Heart left ventricle (tissue), 16 donors: ENCODE measurements at regions not wholly inside any gene's neighbourhood (a gene's known extent, or its start where the extent isn't known, plus 50 kb on each side); places are given as distances from the start of the nearest gene placed in this dataset.

Source experiments
- ATAC-seq, 4 donors: fragments of 200-7000 bp; cut with Tn5 transposase; one replicate each; pipeline ENCODE4 v1.9.1; 2020 to 2022; ENCODE audit warnings: moderate library complexity in 4 of 4, mild to moderate bottlenecking in 3 of 4, moderate number of reproducible peaks in 1 of 4
- DNase-seq, 5 donors: peaks; one replicate each; pipeline ENCODE4 v3.0.0-alpha.2; 2020
- H3K27ac ChIP-seq, 12 donors: fragments of 200-600 bp; sonication (generic) in 4 of 12; one replicate each; pipeline versions ENCODE4 v1.5.0 to v1.8.0; 2016 to 2022; ENCODE audit warnings: mild to moderate bottlenecking in 2 of 12
- H3K27me3 ChIP-seq, 9 donors: fragments of 200-600 bp; sonication (generic) in 2 of 9; one replicate each; pipeline versions ENCODE4 v1.5.1 to v1.8.0; 2016 to 2022; ENCODE audit warnings: mild to moderate bottlenecking in 3 of 9
- H3K36me3 ChIP-seq, 9 donors: fragments of 200-600 bp; sonication (generic) in 2 of 9; one replicate each; pipeline versions ENCODE4 v1.5.0 to v1.8.0; 2018 to 2022; ENCODE audit warnings: mild to moderate bottlenecking in 2 of 9
- H3K4me1 ChIP-seq, 12 donors: fragments of 200-600 bp; sonication (generic) in 4 of 12; one replicate each; pipeline versions ENCODE4 v1.5.0 to v1.8.0; 2016 to 2022; ENCODE audit warnings: mild to moderate bottlenecking in 3 of 12
- H3K4me3 ChIP-seq, 12 donors: fragments of 200-600 bp; sonication (generic) in 4 of 12; one replicate each; pipeline versions ENCODE4 v1.5.0 to v1.8.0; 2017 to 2022; ENCODE audit warnings: mild to moderate bottlenecking in 9 of 12, moderate library complexity in 4 of 12
- H3K9me3 ChIP-seq, 12 donors: fragments of 200-600 bp; sonication (generic) in 4 of 12; one replicate each; pipeline versions ENCODE4 v1.5.0 to v1.8.0; 2016 to 2022; ENCODE audit warnings: mild to moderate bottlenecking in 1 of 12
- POLR2A ChIP-seq, 2 donors: fragments of 450-650 bp; IDR thresholded peaks; one replicate each; pipeline ENCODE4 v1.6.1; 2017; ENCODE audit warnings: antibody characterized with exemption in 2 of 2, mild to moderate bottlenecking in 2 of 2, moderate library complexity in 2 of 2
- WGBS, 4 donors: extraction: QIAGEN DNeasy Blood & Tissue Kit in 2 of 4; methylation state at CpG; one replicate each; pipeline versions ENCODE4 v1.1.5 to v1.1.7; 2013 to 2018; 5-methylcytosine and 5-hydroxymethylcytosine counted together
- intact Hi-C, 10 donors: fragments of 100-400 bp; cut with DNase I; formaldehyde crosslinking; loops; one replicate each; pipeline versions ENCODE4 v1.11.1 to v1.14.2; 2022
- TF ChIP-seq, protein P1 (sequence below), 12 donors: fragments of 200-600 bp; sonication (generic) in 4 of 12; IDR thresholded peaks; one replicate each; pipeline versions ENCODE4 v1.5.0 to v1.8.0; 2018 to 2022; ENCODE audit warnings: antibody characterized with exemption in 12 of 12, mild to moderate bottlenecking in 5 of 12
- donor health status: ischemic (EF 13 %, LVEDD 7.1; RV severe dilation, severe dysfunction).
- donor health status: healthy with polysubstance abuse.
- donor health status: DM: no; HTN: yes; CAD: no.
- donor health status: DM: no; HTN: no; CAD: no.
- donor health status: ischemic (EF 25% LVEDD 6.9; RV normal size, moderate dysfunction).
- donor health status: ischemic (EF 25% LVEDD 5.7; RV mildly dilated, moderate dysfunction).
- donor health status: healthy.
- donor health status: DM: yes; HTN: yes; CAD: no.
- donor health status: ischemic (EF 35%, LVEDD 5.7; RV mildly dilated, moderate dysfunction).
- donor health status: nonischemic (EF 11% LVEDD 7.7; RV severe dilation, severe dysfunction).
- donor health status: DM: yes; HTN: yes; CAD: no.
- donor health status: PGD.
- donor health status: ischemic (EF 29% LVEDD 5.4; RV normal size, mild dysfunction).
- donor health status: nonischemic (EF 23%, LVEDD 6.1; RV moderate dilation, normal function).

DNA sequence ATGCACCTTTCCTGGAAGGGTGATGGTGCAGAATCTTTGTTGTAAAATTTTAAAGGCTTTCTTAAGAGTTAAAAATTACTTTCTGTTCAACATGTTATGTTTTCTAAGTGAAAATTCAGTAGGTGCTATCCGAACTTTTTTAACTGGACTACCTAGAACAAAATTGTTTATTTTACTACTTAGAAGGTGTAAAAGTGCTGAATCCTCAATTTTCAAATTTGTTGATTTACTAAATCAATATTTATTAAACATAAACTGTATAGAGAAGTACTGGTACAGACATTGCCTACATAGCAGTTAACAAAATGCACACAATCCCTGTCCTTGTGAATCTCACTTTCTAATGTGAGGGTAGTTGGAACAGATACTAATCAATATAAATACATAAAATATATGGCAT lies 277.5 kb downstream of the CTH start:
- H3K9me3 ChIP-seq: no peaks in the 10 kb centered on the region
- no peak overlapping the region for H3K27ac ChIP-seq
- no peaks in the 10 kb centered on the region for H3K36me3 ChIP-seq
- intact Hi-C loops: loop anchor here in 5 of 10 donors (5.0 to 10.0 kb wide), 5 partner anchors 154 to 359 kb away; partner anchors contain the start of gene PTGER3 (in 1 of the 5)
- peaks cover 0 to 6% (median 0%) of the 10 kb centered on the region in 9 donors for H3K27me3 ChIP-seq
- no peak for ATAC-seq
- TF ChIP-seq, protein P1, sequence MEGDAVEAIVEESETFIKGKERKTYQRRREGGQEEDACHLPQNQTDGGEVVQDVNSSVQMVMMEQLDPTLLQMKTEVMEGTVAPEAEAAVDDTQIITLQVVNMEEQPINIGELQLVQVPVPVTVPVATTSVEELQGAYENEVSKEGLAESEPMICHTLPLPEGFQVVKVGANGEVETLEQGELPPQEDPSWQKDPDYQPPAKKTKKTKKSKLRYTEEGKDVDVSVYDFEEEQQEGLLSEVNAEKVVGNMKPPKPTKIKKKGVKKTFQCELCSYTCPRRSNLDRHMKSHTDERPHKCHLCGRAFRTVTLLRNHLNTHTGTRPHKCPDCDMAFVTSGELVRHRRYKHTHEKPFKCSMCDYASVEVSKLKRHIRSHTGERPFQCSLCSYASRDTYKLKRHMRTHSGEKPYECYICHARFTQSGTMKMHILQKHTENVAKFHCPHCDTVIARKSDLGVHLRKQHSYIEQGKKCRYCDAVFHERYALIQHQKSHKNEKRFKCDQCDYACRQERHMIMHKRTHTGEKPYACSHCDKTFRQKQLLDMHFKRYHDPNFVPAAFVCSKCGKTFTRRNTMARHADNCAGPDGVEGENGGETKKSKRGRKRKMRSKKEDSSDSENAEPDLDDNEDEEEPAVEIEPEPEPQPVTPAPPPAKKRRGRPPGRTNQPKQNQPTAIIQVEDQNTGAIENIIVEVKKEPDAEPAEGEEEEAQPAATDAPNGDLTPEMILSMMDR (IDR thresholded peaks at IDR 0.05): no peak
- TF ChIP-seq POLR2A (IDR thresholded peaks at IDR 0.05): no peak
- no peaks in the 10 kb centered on the region for H3K4me1 ChIP-seq
- H3K4me3 ChIP-seq: no peak overlapping the region
- 65 to 85% (median 71%) methylated on average over 1 of the region's 1 CpG for WGBS, 4 donors
- DNase-seq: no peak

DNA sequence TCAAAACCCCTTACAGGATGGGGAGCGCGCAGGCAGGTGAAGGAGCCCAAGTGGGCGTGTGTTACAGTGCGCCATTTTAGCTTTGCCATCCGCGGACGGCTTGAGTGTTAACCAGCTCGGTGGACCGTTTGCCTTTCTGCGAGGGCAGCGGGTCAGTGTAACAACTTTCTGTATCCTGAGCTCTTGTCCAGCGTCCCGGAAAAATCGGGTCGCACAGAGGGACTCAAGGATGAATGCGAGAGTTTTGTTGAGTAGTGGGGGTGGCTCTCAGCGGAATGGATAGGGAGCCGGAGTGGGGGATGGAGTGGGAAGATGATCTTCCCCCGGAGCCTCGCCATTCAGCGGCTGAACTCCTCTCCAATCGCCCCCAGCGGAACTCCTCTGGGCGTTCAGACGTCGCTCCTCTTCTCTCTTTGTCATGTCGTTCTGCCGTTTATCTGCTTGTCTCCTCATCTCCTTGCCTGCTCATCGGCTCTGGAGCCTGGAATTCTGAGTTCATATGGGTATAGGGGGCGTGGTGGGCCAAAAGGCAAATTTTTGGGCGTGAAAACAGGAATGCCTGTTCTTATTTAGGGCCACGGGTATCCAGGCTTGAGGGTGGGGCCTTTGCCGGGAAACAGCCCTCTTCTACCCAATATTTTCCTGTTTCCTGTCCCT lies 295.4 kb downstream of the CTH start:
- H3K36me3 ChIP-seq: no peaks in the 10 kb centered on the region
- 10 to 21% (median 12%) methylated on average over 33 of the region's 33 CpGs for WGBS, 4 donors
- peaks cover 0 to 8% (median 0%) of the 10 kb centered on the region in 12 donors for H3K4me1 ChIP-seq
- peak overlapping the region in 10 of 12 donors; percentile 1 to 48 (median 36) for H3K4me3 ChIP-seq
- peaks cover 0 to 12% (median 0%) of the 10 kb centered on the region in 12 donors for H3K9me3 ChIP-seq
- ATAC-seq: peak in 3 of 4 donors; percentile 7 to 57 (median 34)
- DNase-seq: peak in 2 of 5 donors; percentile 23 to 52
- H3K27ac ChIP-seq: no peak overlapping the region
- intact Hi-C loops: no loop called here
- TF ChIP-seq, protein P1 (IDR thresholded peaks at IDR 0.05): no peak
- no peak for TF ChIP-seq POLR2A (IDR thresholded peaks at IDR 0.05)
- peaks cover 0 to 6% (median 0%) of the 10 kb centered on the region in 9 donors for H3K27me3 ChIP-seq

DNA sequence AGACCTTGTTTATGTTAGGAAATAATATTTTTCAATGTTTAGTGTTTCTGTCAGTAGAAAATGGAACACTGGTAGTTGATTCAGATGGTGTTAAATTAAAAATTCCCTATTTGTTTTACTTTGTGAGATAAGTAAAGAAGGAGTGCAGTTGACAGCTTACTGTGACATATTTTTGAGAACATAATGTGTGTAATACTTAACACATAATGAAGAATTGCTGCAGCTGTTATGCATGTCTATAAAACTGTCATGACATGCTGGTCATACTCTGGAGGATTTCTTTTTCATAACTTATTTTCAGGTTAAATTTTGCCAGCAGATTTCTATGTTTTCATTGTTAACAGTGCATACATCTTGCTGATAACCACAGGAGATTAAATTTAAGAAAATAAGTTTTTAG lies 296.1 kb downstream of the CTH start:
- no peak overlapping the region for H3K27ac ChIP-seq
- no peaks in the 10 kb centered on the region for H3K36me3 ChIP-seq
- no peak for DNase-seq
- TF ChIP-seq, protein P1 (IDR thresholded peaks at IDR 0.05): no peak
- TF ChIP-seq POLR2A (IDR thresholded peaks at IDR 0.05): no peak
- peak overlapping the region in 4 of 12 donors; percentile 35 to 48 (median 44) for H3K4me3 ChIP-seq
- H3K27me3 ChIP-seq: peaks cover 0 to 6% (median 0%) of the 10 kb centered on the region in 9 donors
- ATAC-seq: no peak
- peaks cover 0 to 12% (median 0%) of the 10 kb centered on the region in 12 donors for H3K9me3 ChIP-seq
- intact Hi-C loops: no loop called here
- peaks cover 0 to 8% (median 0%) of the 10 kb centered on the region in 12 donors for H3K4me1 ChIP-seq

DNA sequence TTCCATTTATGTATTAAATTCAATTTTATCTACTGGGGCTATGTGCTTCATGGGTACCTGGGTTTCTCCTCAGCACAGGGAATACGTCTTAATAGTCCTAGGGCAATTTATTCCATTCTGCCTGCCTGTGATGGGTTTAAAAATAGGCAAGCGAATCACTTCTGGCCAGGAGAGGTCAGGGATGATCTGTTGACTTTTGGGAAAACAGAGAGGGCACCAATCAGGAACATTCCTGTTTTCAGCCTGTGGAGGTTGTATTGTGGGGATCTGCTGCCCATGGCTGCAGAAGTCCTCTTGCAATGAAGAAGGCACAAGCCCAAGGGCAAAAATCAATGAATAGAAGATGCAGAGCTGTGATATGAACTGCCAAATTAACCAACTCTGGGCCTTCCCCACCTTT lies 303.1 kb downstream of the CTH start:
- H3K4me1 ChIP-seq: peaks cover 0 to 4% (median 0%) of the 10 kb centered on the region in 12 donors
- no peaks in the 10 kb centered on the region for H3K36me3 ChIP-seq
- H3K4me3 ChIP-seq: no peak overlapping the region
- H3K9me3 ChIP-seq: peaks cover 0 to 5% (median 0%) of the 10 kb centered on the region in 12 donors
- no peak overlapping the region for H3K27ac ChIP-seq
- TF ChIP-seq, protein P1 (IDR thresholded peaks at IDR 0.05): no peak
- no peaks in the 10 kb centered on the region for H3K27me3 ChIP-seq
- 53 to 73% (median 63%) methylated on average over 2 of the region's 2 CpGs for WGBS, 4 donors
- no peak for DNase-seq
- intact Hi-C loops: no loop called here
- ATAC-seq: no peak
